HG02981 (cell line): ENCODE measurements at regions not wholly inside any gene's neighbourhood (a gene's known extent, or its start where the extent isn't known, plus 50 kb on each side); places are given as distances from the start of the nearest gene placed in this dataset.
"Not testable (repeated sequence)": the region's sequence is repeated elsewhere in the genome, so short reads cannot be mapped to it uniquely, and the experiment has no call there.

Source experiments
- ATAC-seq: cut with Tn5 transposase; IDR thresholded peaks from one replicate; pipeline ENCODE4 v1.9.1; 2021; ENCODE audit warnings: mild to moderate bottlenecking, moderate library complexity; ENCODE audit not compliant: unreplicated experiment

GRCh38 chr5:6321078-6321477, 57.3 kb downstream of the MED10 start:
- ATAC-seq = no peak

- ATAC-seq = no peak
Observed at GRCh38 chr5:6319116-6319515, 59.2 kb downstream of the MED10 start.

GRCh38 chr5:6317116-6317798, 61.1 kb downstream of the MED10 start:
- ATAC-seq = no peak

- ATAC-seq = no peak
Observed at GRCh38 chr5:6315580-6315979, 62.8 kb downstream of the MED10 start.

- no peak for ATAC-seq
Observed at GRCh38 chr5:6311568-6312501, 66.5 kb downstream of the MED10 start.

GRCh38 chr5:6309949-6310348, 68.4 kb downstream of the MED10 start:
- ATAC-seq = no peak

GRCh38 chr5:6308683-6309082, 69.7 kb downstream of the MED10 start:
- ATAC-seq = no peak

- ATAC-seq = no peak
Observed at GRCh38 chr5:6307304-6307703, 71.0 kb downstream of the MED10 start.

- no peak for ATAC-seq
Observed at GRCh38 chr5:6305853-6306252, 72.5 kb downstream of the MED10 start.

- ATAC-seq = no peak
Observed at GRCh38 chr5:6302684-6303083, 75.7 kb downstream of the MED10 start.

GRCh38 chr5:6302075-6302474, 76.3 kb downstream of the MED10 start:
- no peak for ATAC-seq

GRCh38 chr5:6296524-6296923, 81.8 kb downstream of the MED10 start:
- ATAC-seq = no peak

- ATAC-seq = no peak
Observed at GRCh38 chr5:6291961-6292360, 86.4 kb downstream of the MED10 start.

- no peak for ATAC-seq
Observed at GRCh38 chr5:6289239-6289638, 89.1 kb downstream of the MED10 start.

GRCh38 chr5:6287176-6287575, 91.2 kb downstream of the MED10 start:
- ATAC-seq = no peak

- no peak for ATAC-seq
Observed at GRCh38 chr5:6286404-6286803, 91.9 kb downstream of the MED10 start.

- not testable (repeated sequence) for ATAC-seq
Observed at GRCh38 chr5:6284491-6284890, 93.9 kb downstream of the MED10 start.

- ATAC-seq = no peak
Observed at GRCh38 chr5:6282352-6282751, 96.0 kb downstream of the MED10 start.

- no peak for ATAC-seq
Observed at GRCh38 chr5:6281818-6282217, 96.5 kb downstream of the MED10 start.

- ATAC-seq = no peak
Observed at GRCh38 chr5:6280425-6281100, 97.8 kb downstream of the MED10 start.

GRCh38 chr5:6279607-6280006, 98.7 kb downstream of the MED10 start:
- no peak for ATAC-seq
